ENCODE measurements at regions not wholly inside any gene's neighbourhood (a gene's known extent, or its start where the extent isn't known, plus 50 kb on each side); places are given as distances from the start of the nearest gene placed in this dataset.

DNA sequence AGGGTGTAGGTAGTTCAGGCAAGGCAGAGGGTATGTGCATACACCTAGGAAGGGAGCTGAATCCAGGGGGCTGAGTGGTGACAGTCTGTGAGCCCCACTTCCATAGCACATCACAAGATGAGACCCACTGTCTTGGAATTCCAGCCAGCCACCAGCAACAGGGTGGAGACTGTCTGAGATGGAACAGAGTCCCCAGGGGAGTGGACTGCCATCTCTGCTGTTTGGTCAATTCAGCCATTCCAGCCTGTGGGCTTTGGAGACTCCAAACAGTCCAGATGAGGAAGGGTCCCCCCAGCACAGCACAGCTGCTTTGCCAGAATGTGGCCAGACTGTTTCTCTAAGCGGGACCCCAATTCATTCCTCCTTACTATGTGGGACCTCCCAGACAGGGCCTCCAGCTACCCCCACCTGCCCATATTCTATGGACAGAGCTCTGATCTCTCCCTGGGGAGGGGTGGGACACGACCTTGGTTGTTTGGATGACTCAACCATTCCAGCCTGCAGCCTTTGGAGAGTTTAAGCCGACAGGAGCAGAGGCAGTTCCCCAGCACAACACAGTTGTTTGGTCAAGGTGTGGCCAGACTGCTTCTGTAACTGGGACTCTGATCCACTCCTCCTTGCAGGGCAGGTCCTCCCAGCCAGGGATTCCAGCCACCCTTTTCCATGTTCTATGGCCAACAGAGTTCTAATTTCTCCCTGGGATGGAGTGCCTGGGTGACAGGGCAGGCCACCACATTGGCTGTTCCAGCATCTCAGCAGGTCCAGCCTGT is 178.0 kb downstream of the RND3 start:
- no peaks in the 10 kb centered on the region for H3K36me3 ChIP-seq (ENCODE audit: control insufficient read depth, insufficient read depth, low read length)
- no peaks in the 10 kb centered on the region for H3K27me3 ChIP-seq (ENCODE audit: control insufficient read depth, insufficient read depth, low read length)
- intact Hi-C loops (cut with micrococcal nuclease; ENCODE audit: unreplicated experiment) (no loop called here), in situ Hi-C loops (cut with HindIII; ENCODE audit: low pct_unique_long_range_greater_than_20kb, low sequenced_read_pairs) (no loop called here)
- TF ChIP-seq POLR2AphosphoS5 (IDR thresholded peaks at IDR 0.05; ENCODE audit: low read depth, low read length): no peak
- no peak for TF ChIP-seq SIN3A (IDR thresholded peaks at IDR 0.05; ENCODE audit: borderline replicate concordance, insufficient read depth, low read depth, low read length)
- TF ChIP-seq, protein P1, sequence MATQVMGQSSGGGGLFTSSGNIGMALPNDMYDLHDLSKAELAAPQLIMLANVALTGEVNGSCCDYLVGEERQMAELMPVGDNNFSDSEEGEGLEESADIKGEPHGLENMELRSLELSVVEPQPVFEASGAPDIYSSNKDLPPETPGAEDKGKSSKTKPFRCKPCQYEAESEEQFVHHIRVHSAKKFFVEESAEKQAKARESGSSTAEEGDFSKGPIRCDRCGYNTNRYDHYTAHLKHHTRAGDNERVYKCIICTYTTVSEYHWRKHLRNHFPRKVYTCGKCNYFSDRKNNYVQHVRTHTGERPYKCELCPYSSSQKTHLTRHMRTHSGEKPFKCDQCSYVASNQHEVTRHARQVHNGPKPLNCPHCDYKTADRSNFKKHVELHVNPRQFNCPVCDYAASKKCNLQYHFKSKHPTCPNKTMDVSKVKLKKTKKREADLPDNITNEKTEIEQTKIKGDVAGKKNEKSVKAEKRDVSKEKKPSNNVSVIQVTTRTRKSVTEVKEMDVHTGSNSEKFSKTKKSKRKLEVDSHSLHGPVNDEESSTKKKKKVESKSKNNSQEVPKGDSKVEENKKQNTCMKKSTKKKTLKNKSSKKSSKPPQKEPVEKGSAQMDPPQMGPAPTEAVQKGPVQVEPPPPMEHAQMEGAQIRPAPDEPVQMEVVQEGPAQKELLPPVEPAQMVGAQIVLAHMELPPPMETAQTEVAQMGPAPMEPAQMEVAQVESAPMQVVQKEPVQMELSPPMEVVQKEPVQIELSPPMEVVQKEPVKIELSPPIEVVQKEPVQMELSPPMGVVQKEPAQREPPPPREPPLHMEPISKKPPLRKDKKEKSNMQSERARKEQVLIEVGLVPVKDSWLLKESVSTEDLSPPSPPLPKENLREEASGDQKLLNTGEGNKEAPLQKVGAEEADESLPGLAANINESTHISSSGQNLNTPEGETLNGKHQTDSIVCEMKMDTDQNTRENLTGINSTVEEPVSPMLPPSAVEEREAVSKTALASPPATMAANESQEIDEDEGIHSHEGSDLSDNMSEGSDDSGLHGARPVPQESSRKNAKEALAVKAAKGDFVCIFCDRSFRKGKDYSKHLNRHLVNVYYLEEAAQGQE (IDR thresholded peaks at IDR 0.05; ENCODE audit: insufficient read depth in 1 of 2, low read depth in 2 of 2, low read length in 1 of 2): no peak
- no peak for TF ChIP-seq TCF7L2 (IDR thresholded peaks at IDR 0.05; ENCODE audit: low read depth, low read length)
- TF ChIP-seq, protein P2, sequence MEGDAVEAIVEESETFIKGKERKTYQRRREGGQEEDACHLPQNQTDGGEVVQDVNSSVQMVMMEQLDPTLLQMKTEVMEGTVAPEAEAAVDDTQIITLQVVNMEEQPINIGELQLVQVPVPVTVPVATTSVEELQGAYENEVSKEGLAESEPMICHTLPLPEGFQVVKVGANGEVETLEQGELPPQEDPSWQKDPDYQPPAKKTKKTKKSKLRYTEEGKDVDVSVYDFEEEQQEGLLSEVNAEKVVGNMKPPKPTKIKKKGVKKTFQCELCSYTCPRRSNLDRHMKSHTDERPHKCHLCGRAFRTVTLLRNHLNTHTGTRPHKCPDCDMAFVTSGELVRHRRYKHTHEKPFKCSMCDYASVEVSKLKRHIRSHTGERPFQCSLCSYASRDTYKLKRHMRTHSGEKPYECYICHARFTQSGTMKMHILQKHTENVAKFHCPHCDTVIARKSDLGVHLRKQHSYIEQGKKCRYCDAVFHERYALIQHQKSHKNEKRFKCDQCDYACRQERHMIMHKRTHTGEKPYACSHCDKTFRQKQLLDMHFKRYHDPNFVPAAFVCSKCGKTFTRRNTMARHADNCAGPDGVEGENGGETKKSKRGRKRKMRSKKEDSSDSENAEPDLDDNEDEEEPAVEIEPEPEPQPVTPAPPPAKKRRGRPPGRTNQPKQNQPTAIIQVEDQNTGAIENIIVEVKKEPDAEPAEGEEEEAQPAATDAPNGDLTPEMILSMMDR (IDR thresholded peaks at IDR 0.05): no peak
- ATAC-seq: no peak
- H3K27ac ChIP-seq (ENCODE audit: low read length): no peak overlapping the region
- H3K4me1 ChIP-seq (ENCODE audit: control insufficient read depth, insufficient read depth, low read length): no peaks in the 10 kb centered on the region
- CTCF ChIA-PET: interaction anchor here (0.6 kb wide), 1 partner anchor 96 kb away, joined by 14 read pairs; no protein-coding TSS in a partner anchor
- H3K9me3 ChIP-seq (ENCODE audit: control insufficient read depth, insufficient read depth, low read depth, low read length): no peaks in the 10 kb centered on the region
- POLR2A ChIA-PET: no interaction called here
- H3K4me3 ChIP-seq (ENCODE audit: low read depth in 2 of 2, low read length in 2 of 2): no peak overlapping the region
- BruUV-seq (replicated peaks): no TSS peak
- no peak for DNase-seq (ENCODE audit: low read depth, low spot score)

DNA sequence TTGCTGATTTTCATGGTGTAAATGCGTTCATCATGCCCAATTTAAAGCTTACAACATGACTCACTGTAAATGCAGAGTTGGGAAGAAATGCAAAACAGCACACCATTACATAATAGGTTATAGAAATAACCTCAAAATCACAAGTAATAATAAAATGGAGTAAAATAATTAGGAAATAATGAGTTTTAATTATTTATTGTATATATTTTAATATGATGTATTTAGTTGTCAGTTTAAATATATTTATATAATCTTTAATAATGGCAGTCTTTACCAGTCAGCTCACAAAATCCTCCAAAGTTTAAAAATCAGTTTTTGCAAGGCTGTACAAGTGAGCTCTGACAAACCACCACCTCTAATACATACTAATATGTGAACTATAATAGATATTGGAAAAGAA is 180.2 kb downstream of the RND3 start:
- no peak overlapping the region for H3K4me3 ChIP-seq (ENCODE audit: low read depth in 2 of 2, low read length in 2 of 2)
- no peaks in the 10 kb centered on the region for H3K4me1 ChIP-seq (ENCODE audit: control insufficient read depth, insufficient read depth, low read length)
- ChIA-PET POLR2A (no interaction called here), CTCF (no interaction called here)
- H3K27me3 ChIP-seq (ENCODE audit: control insufficient read depth, insufficient read depth, low read length): no peaks in the 10 kb centered on the region
- in situ Hi-C loops (cut with HindIII; ENCODE audit: low pct_unique_long_range_greater_than_20kb, low sequenced_read_pairs) (no loop called here), intact Hi-C loops (cut with micrococcal nuclease; ENCODE audit: unreplicated experiment) (no loop called here)
- DNase-seq (ENCODE audit: low read depth, low spot score): no peak
- no TSS peak for BruUV-seq (replicated peaks)
- ATAC-seq: no peak
- peaks cover 16% of the 10 kb centered on the region for H3K9me3 ChIP-seq (ENCODE audit: control insufficient read depth, insufficient read depth, low read depth, low read length)
- H3K36me3 ChIP-seq (ENCODE audit: control insufficient read depth, insufficient read depth, low read length): no peaks in the 10 kb centered on the region
- no peak overlapping the region for H3K27ac ChIP-seq (ENCODE audit: low read length)
- TF ChIP-seq, protein P2 (IDR thresholded peaks at IDR 0.05): no peak
- no peak for TF ChIP-seq POLR2AphosphoS5 (IDR thresholded peaks at IDR 0.05; ENCODE audit: low read depth, low read length)
- TF ChIP-seq, protein P1 (IDR thresholded peaks at IDR 0.05; ENCODE audit: insufficient read depth in 1 of 2, low read depth in 2 of 2, low read length in 1 of 2): no peak
- no peak for TF ChIP-seq SIN3A (IDR thresholded peaks at IDR 0.05; ENCODE audit: borderline replicate concordance, insufficient read depth, low read depth, low read length)
- no peak for TF ChIP-seq TCF7L2 (IDR thresholded peaks at IDR 0.05; ENCODE audit: low read depth, low read length)
